Thyroid gland (tissue), 4 donors: ENCODE measurements at regions not wholly inside any gene's neighbourhood (a gene's known extent, or its start where the extent isn't known, plus 50 kb on each side); places are given as distances from the start of the nearest gene placed in this dataset.

Source experiments
- CTCF ChIP-seq, 6 experiments: fragments of 200-600 bp in 3 of 6; fragments of 450-650 bp in 3 of 6; sonication (generic) in 3 of 6; IDR thresholded peaks; one replicate each; pipeline ENCODE4 v1.5.1; 2016 to 2019; ENCODE audit warnings: antibody characterized with exemption in 6 of 6, mild to moderate bottlenecking in 2 of 6, inconsistent platforms in 1 of 6, moderate library complexity in 1 of 6
- POLR2A ChIP-seq, 2 donors: fragments of 450-650 bp; IDR thresholded peaks; one replicate each; pipeline ENCODE4 v1.6.1; 2017; ENCODE audit warnings: antibody characterized with exemption in 2 of 2, mild to moderate bottlenecking in 2 of 2, moderate library complexity in 1 of 2

GRCh38 chr4:137701401-137701800, 169.1 kb upstream of the PCDH18 start:
- no peak for TF ChIP-seq CTCF (IDR thresholded peaks at IDR 0.05)
- no peak for TF ChIP-seq POLR2A (IDR thresholded peaks at IDR 0.05)
